ENCODE measurements at regions not wholly inside any gene's neighbourhood (a gene's known extent, or its start where the extent isn't known, plus 50 kb on each side); places are given as distances from the start of the nearest gene placed in this dataset.

- no peak for TF ChIP-seq EZH2phosphoT487 (IDR thresholded peaks at IDR 0.05; ENCODE audit: borderline replicate concordance)
- TF ChIP-seq CTCF (conservative IDR thresholded peaks at IDR 0.05; ENCODE audit: low read length), result no peak
These were observed 106.7 kb upstream of the PPM1H start for GRCh38 chr12:63041601-63042000.
